ENCODE measurements at regions not wholly inside any gene's neighbourhood (a gene's known extent, or its start where the extent isn't known, plus 50 kb on each side); places are given as distances from the start of the nearest gene placed in this dataset.
"Not testable (repeated sequence)": the region's sequence is repeated elsewhere in the genome, so short reads cannot be mapped to it uniquely, and the experiment has no call there.

- DNase-seq, result not testable (repeated sequence)
These were observed 259.9 kb upstream of the TBL1XR1 start for GRCh38 chr3:177457204-177457603.

- peak; percentile 52 for DNase-seq
These were observed 262.1 kb upstream of the TBL1XR1 start for GRCh38 chr3:177459401-177459800.

- DNase-seq, result no peak
These were observed 262.8 kb upstream of the TBL1XR1 start for GRCh38 chr3:177460047-177460446.

- no peak for DNase-seq
These were observed 264.5 kb upstream of the TBL1XR1 start for GRCh38 chr3:177461765-177462164.

GRCh38 chr3:177463341-177463740 lies 266.1 kb upstream of the TBL1XR1 start:
- not testable (repeated sequence) for DNase-seq

- no peak for DNase-seq
These were observed 266.6 kb upstream of the TBL1XR1 start for GRCh38 chr3:177463863-177464262.

GRCh38 chr3:177464392-177465256 lies 267.3 kb upstream of the TBL1XR1 start:
- no peak for DNase-seq

- DNase-seq, result no peak
These were observed 268.0 kb upstream of the TBL1XR1 start for GRCh38 chr3:177465257-177465642.

- no peak for DNase-seq
These were observed 268.8 kb upstream of the TBL1XR1 start for GRCh38 chr3:177466074-177466473.

- DNase-seq, result not testable (repeated sequence)
These were observed 269.3 kb upstream of the TBL1XR1 start for GRCh38 chr3:177466622-177467021.

- no peak for DNase-seq
These were observed 270.1 kb upstream of the TBL1XR1 start for GRCh38 chr3:177467247-177467985.

- no peak for DNase-seq
These were observed 271.0 kb upstream of the TBL1XR1 start for GRCh38 chr3:177468331-177468730.

GRCh38 chr3:177468816-177469215 lies 271.5 kb upstream of the TBL1XR1 start:
- DNase-seq, result no peak

GRCh38 chr3:177469216-177469615 lies 271.9 kb upstream of the TBL1XR1 start:
- DNase-seq, result no peak

GRCh38 chr3:177470197-177470941 lies 273.1 kb upstream of the TBL1XR1 start:
- DNase-seq, result no peak

GRCh38 chr3:177471733-177472480 lies 274.6 kb upstream of the TBL1XR1 start:
- DNase-seq, result no peak

- no peak for DNase-seq
These were observed 275.9 kb upstream of the TBL1XR1 start for GRCh38 chr3:177473184-177473583.

- DNase-seq, result no peak
These were observed 276.6 kb upstream of the TBL1XR1 start for GRCh38 chr3:177473903-177474302.

- DNase-seq, result no peak
These were observed 277.5 kb upstream of the TBL1XR1 start for GRCh38 chr3:177474652-177475355.

- DNase-seq, result no peak
These were observed 278.0 kb upstream of the TBL1XR1 start for GRCh38 chr3:177475356-177475665.

- no peak for DNase-seq
These were observed 279.2 kb upstream of the TBL1XR1 start for GRCh38 chr3:177476495-177476894.
